Keratinocyte (primary cell): ENCODE measurements at regions not wholly inside any gene's neighbourhood (a gene's known extent, or its start where the extent isn't known, plus 50 kb on each side); places are given as distances from the start of the nearest gene placed in this dataset.

Source experiments
- DNase-seq: peaks from one replicate; pipeline ENCODE4 v3.0.0-alpha.2; 2011; ENCODE audit warnings: low read depth, missing footprints, low spot score
- FAIRE-seq: peaks from 2 replicates; lab custom pipeline; 2011; peaks lifted over from hg19 to GRCh38; lab: Jason Lieb, UNC
- H2AFZ ChIP-seq: 2 replicates; pipeline ENCODE4 v1.6.0; 2012; ENCODE audit warnings: low read length, control low read depth, inconsistent platforms; ENCODE audit not compliant: control insufficient read depth
- H3K27ac ChIP-seq: 2 replicates; pipeline ENCODE4 v1.5.1; 2011; ENCODE audit warnings: low read length; ENCODE audit not compliant: control insufficient read depth, insufficient read depth
- H3K27me3 ChIP-seq: 3 replicates; pipeline ENCODE4 v1.6.0; 2011; ENCODE audit warnings: low read length; ENCODE audit not compliant: control insufficient read depth, insufficient read depth; ENCODE audit errors: extremely low read depth
- H3K36me3 ChIP-seq, 2 experiments: 2 replicates in 1 of 2; 3 replicates in 1 of 2; pipeline ENCODE4 v1.5.1; 2011; ENCODE audit warnings: low read length in 2 of 2, mild to moderate bottlenecking in 1 of 2; ENCODE audit not compliant: control insufficient read depth in 2 of 2, insufficient read depth in 2 of 2; ENCODE audit errors: extremely low read depth in 1 of 2
- H3K4me1 ChIP-seq: 3 replicates; pipeline ENCODE4 v1.5.1; 2011; ENCODE audit warnings: low read length; ENCODE audit not compliant: control insufficient read depth, insufficient read depth; ENCODE audit errors: extremely low read depth
- H3K4me2 ChIP-seq: 3 replicates; pipeline ENCODE4 v1.6.0; 2011; ENCODE audit warnings: low read depth, low read length; ENCODE audit not compliant: control insufficient read depth, insufficient read depth; ENCODE audit errors: extremely low read depth
- H3K4me3 ChIP-seq, 3 experiments: fragments of 200-600 bp in 1 of 3; sonication (generic) in 1 of 3; 2 replicates in 2 of 3; 3 replicates in 1 of 3; pipeline ENCODE4 v1.5.1; 2011 to 2016; ENCODE audit warnings: low read length in 3 of 3, mild to moderate bottlenecking in 3 of 3, control low read depth in 2 of 3, inconsistent platforms in 1 of 3, low read depth in 1 of 3, mixed read lengths in 1 of 3, mixed run types in 1 of 3, moderate library complexity in 1 of 3; ENCODE audit not compliant: control insufficient read depth in 2 of 3, insufficient read depth in 2 of 3; ENCODE audit errors: extremely low read depth in 1 of 3
- H3K79me2 ChIP-seq: 2 replicates; pipeline ENCODE4 v1.6.0; 2012; ENCODE audit warnings: low read length; ENCODE audit not compliant: control insufficient read depth, insufficient read depth
- H3K9ac ChIP-seq: 3 replicates; pipeline ENCODE4 v1.6.0; 2011; ENCODE audit warnings: low read length; ENCODE audit not compliant: control insufficient read depth, insufficient read depth; ENCODE audit errors: extremely low read depth
- H3K9me1 ChIP-seq: 3 replicates; pipeline ENCODE4 v1.6.0; 2011; ENCODE audit warnings: low read length; ENCODE audit not compliant: control insufficient read depth, insufficient read depth; ENCODE audit errors: extremely low read depth
- H3K9me3 ChIP-seq: 2 replicates; pipeline ENCODE4 v1.5.1; 2012; ENCODE audit warnings: low read depth, low read length; ENCODE audit not compliant: control insufficient read depth
- H4K20me1 ChIP-seq: 3 replicates; pipeline ENCODE4 v1.6.0; 2011; ENCODE audit warnings: low read length; ENCODE audit not compliant: control insufficient read depth, insufficient read depth; ENCODE audit errors: extremely low read depth
- EZH2 ChIP-seq: IDR thresholded peaks from one replicate; pipeline ENCODE4 v1.6.1; 2012; ENCODE audit warnings: inconsistent platforms, mild to moderate bottlenecking, low read length, moderate library complexity
- dilution Hi-C: fragments of 300-500 bp; cut with MboI; formaldehyde crosslinking; loops from one replicate; pipeline ENCODE4 v1.7.0; 2020; ENCODE audit warnings: low sequenced_read_pairs; ENCODE audit not compliant: extremely low pct_ligation_motif_present
- TF ChIP-seq, protein P1 (sequence below), 3 experiments: IDR thresholded peaks in 1 of 3; conservative IDR thresholded peaks in 1 of 3; optimal IDR thresholded peaks in 1 of 3; 2 replicates in 2 of 3; 3 replicates in 1 of 3; pipeline versions ENCODE3 to v1.5.1; 2011; ENCODE audit warnings: low read length in 3 of 3, mild to moderate bottlenecking in 3 of 3, moderate library complexity in 2 of 3, control low read depth in 1 of 3, inconsistent platforms in 1 of 3; ENCODE audit not compliant: insufficient read depth in 2 of 3; ENCODE audit errors: extremely low read depth in 1 of 3

DNA sequence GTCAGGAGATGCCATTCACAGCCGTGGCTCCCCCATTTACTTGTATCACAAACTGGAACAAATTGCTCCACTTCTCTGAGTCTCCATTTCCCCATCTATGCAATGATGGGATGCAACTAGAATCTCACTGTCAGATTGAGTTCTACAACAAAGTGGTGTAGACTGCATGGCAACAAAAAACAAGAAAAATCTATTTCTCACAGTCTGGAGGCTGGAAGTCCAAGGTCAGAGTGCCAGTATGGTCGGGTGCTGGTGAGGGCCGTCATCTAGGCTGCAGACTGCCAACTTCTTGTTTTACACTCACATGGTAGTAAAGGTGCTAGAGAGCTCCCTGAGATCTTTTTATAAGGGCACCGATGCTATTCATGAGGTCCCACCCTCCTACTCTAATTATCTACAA is 158.4 kb upstream of the BCL6 start:
- Histone ChIP-seq H3K27me3 (no peaks in the 10 kb centered on the region), H4K20me1 (no peaks in the 10 kb centered on the region), H3K9ac (no peak overlapping the region), H3K27ac (no peak overlapping the region), H3K4me1 (no peaks in the 10 kb centered on the region), H2AFZ (no peak overlapping the region), H3K36me3 (no peaks in the 10 kb centered on the region), H3K9me3 (no peaks in the 10 kb centered on the region), H3K4me3 (no peak overlapping the region), H3K9me1 (no peaks in the 10 kb centered on the region), H3K4me2 (no peak overlapping the region), H3K79me2 (no peaks in the 10 kb centered on the region)
- FAIRE-seq: no peak
- TF ChIP-seq, protein P1, sequence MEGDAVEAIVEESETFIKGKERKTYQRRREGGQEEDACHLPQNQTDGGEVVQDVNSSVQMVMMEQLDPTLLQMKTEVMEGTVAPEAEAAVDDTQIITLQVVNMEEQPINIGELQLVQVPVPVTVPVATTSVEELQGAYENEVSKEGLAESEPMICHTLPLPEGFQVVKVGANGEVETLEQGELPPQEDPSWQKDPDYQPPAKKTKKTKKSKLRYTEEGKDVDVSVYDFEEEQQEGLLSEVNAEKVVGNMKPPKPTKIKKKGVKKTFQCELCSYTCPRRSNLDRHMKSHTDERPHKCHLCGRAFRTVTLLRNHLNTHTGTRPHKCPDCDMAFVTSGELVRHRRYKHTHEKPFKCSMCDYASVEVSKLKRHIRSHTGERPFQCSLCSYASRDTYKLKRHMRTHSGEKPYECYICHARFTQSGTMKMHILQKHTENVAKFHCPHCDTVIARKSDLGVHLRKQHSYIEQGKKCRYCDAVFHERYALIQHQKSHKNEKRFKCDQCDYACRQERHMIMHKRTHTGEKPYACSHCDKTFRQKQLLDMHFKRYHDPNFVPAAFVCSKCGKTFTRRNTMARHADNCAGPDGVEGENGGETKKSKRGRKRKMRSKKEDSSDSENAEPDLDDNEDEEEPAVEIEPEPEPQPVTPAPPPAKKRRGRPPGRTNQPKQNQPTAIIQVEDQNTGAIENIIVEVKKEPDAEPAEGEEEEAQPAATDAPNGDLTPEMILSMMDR (optimal IDR thresholded peaks at IDR 0.05 in 1 of 3, IDR thresholded peaks at IDR 0.05 in 1 of 3, conservative IDR thresholded peaks at IDR 0.05 in 1 of 3; ENCODE audit: extremely low read depth in 1 of 3, insufficient read depth in 2 of 3, low read length in 3 of 3): no peak
- TF ChIP-seq EZH2: no peak
- dilution Hi-C loops: no loop called here
- no peak for DNase-seq

DNA sequence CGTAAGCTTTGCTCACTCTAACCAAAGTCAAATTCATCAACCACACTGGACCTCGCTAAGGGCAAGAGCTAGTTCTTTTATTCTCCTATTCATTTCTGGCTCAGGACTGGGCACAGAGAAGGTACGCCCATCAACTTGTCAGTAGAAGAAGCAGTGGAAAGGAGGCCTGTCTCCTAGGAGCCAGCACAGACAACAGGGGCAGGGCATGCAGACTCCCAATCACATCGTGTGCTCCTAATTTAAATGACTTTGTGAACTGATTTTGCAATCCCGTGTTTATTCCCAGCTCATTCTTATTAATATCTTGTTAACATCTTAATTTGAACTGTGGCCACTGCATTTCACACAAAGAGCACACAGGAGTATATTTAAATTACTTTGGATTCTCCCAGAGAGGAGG is 161.1 kb upstream of the BCL6 start:
- FAIRE-seq: no peak
- no peaks in the 10 kb centered on the region for H3K27me3 ChIP-seq
- H3K4me3 ChIP-seq: no peak overlapping the region
- H3K36me3 ChIP-seq: no peaks in the 10 kb centered on the region
- DNase-seq: no peak
- dilution Hi-C loops: no loop called here
- H3K27ac ChIP-seq: no peak overlapping the region
- no peaks in the 10 kb centered on the region for H3K4me1 ChIP-seq
- no peaks in the 10 kb centered on the region for H3K79me2 ChIP-seq
- H3K9me3 ChIP-seq: no peaks in the 10 kb centered on the region
- no peak for TF ChIP-seq EZH2
- TF ChIP-seq, protein P1 (optimal IDR thresholded peaks at IDR 0.05 in 1 of 3, IDR thresholded peaks at IDR 0.05 in 1 of 3, conservative IDR thresholded peaks at IDR 0.05 in 1 of 3; ENCODE audit: extremely low read depth in 1 of 3, insufficient read depth in 2 of 3, low read length in 3 of 3): no peak
- H2AFZ ChIP-seq: no peak overlapping the region
- no peak overlapping the region for H3K9ac ChIP-seq
- H3K9me1 ChIP-seq: no peaks in the 10 kb centered on the region
- no peak overlapping the region for H3K4me2 ChIP-seq
- no peaks in the 10 kb centered on the region for H4K20me1 ChIP-seq
